ENCODE measurements at regions not wholly inside any gene's neighbourhood (a gene's known extent, or its start where the extent isn't known, plus 50 kb on each side); places are given as distances from the start of the nearest gene placed in this dataset.

DNA sequence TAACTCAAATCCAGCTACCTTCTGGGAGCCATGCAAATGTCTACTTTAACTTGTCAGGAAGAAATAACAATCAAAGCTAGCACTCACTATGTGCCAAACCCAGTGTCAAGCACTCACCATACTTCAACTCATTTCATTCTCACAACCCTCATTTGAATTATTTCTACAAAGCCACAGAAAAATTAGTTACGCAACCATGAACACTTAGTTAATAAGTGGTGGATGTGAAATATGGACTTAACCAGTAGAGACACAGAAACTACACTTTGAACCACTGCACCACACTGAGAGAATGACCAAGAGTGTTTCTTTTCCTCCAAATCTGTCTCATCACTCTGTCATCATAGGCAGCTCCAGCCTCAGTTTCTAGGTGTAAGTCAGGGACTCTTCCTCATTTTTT, 91.0 kb upstream of the MBNL1 start:
- Histone ChIP-seq H3K4ac (ENCODE audit: low read depth, low read length) (no peak overlapping the region), H3K79me1 (ENCODE audit: insufficient read depth, low read depth, low read length, poor library complexity, severe bottlenecking) (no peaks in the 10 kb centered on the region), H2BK5ac (ENCODE audit: insufficient read length, low read length) (no peak overlapping the region), H3K27me3 (ENCODE audit: insufficient read depth, low read length) (no peaks in the 10 kb centered on the region), H3K4me2 (ENCODE audit: insufficient read depth, insufficient read length, low read length) (no peak overlapping the region), H3K23me2 (ENCODE audit: insufficient read length, low read depth, low read length, poor library complexity, severe bottlenecking) (no peaks in the 10 kb centered on the region), H3T11ph (ENCODE audit: low read length) (no peak overlapping the region), H2BK20ac (ENCODE audit: low read depth, low read length, poor library complexity, severe bottlenecking) (no peak overlapping the region), H3K9ac (ENCODE audit: extremely low read depth, insufficient read length, low read length) (no peak overlapping the region), H3K14ac (ENCODE audit: insufficient read depth, low read length) (no peak overlapping the region), H2BK15ac (ENCODE audit: low read depth, low read length) (no peak overlapping the region), H4K91ac (ENCODE audit: insufficient read length, low read depth, low read length) (no peak overlapping the region), H2BK12ac (ENCODE audit: insufficient read length, low read depth, low read length) (no peak overlapping the region), H3K23ac (ENCODE audit: insufficient read length, low read depth, low read length) (no peak overlapping the region), H2AFZ (ENCODE audit: low read length) (no peak overlapping the region), H4K5ac (ENCODE audit: insufficient read length, low read depth, low read length) (no peak overlapping the region), H3K27ac (ENCODE audit: insufficient read length, low read depth, low read length) (no peak overlapping the region), H2AK5ac (ENCODE audit: insufficient read length, low read length) (no peak overlapping the region), H4K20me1 (ENCODE audit: control insufficient read depth, insufficient read depth, insufficient read length) (no peaks in the 10 kb centered on the region), H3K18ac (ENCODE audit: insufficient read length, low read depth, low read length) (no peak overlapping the region), H4K8ac (replicated peaks; ENCODE audit: insufficient read length, low read depth, low read length) (no peak overlapping the region), H2BK120ac (ENCODE audit: low read depth, low read length, poor library complexity, severe bottlenecking) (no peak overlapping the region), H3K56ac (ENCODE audit: insufficient read length, low read depth, low read length) (no peak overlapping the region), H3K79me2 (ENCODE audit: insufficient read depth, low read length) (no peaks in the 10 kb centered on the region), H3K9me3 (ENCODE audit: control insufficient read depth, low read depth, low read length) (no peaks in the 10 kb centered on the region), H3K4me1 (ENCODE audit: insufficient read depth, low read length) (no peaks in the 10 kb centered on the region)
- no peak overlapping the region for H3K4me3 Mint-ChIP-seq
- no peaks in the 10 kb centered on the region for H3K27me3 Mint-ChIP-seq (ENCODE audit: low read depth)
- no peak overlapping the region for H3K27ac Mint-ChIP-seq
- no peaks in the 10 kb centered on the region for H3K9me3 Mint-ChIP-seq
- no peaks in the 10 kb centered on the region for H3K4me1 Mint-ChIP-seq
- no peak for DNase-seq
- WGBS (ENCODE audit: extremely low coverage, insufficient read length, low lambda C conversion rate): no CpG with 5 or more reads among the region's 1 CpG
- no peaks in the 10 kb centered on the region for H3K36me3 Mint-ChIP-seq (ENCODE audit: insufficient read depth in 1 of 3, low read depth in 3 of 3)
- TF ChIP-seq, protein P1, sequence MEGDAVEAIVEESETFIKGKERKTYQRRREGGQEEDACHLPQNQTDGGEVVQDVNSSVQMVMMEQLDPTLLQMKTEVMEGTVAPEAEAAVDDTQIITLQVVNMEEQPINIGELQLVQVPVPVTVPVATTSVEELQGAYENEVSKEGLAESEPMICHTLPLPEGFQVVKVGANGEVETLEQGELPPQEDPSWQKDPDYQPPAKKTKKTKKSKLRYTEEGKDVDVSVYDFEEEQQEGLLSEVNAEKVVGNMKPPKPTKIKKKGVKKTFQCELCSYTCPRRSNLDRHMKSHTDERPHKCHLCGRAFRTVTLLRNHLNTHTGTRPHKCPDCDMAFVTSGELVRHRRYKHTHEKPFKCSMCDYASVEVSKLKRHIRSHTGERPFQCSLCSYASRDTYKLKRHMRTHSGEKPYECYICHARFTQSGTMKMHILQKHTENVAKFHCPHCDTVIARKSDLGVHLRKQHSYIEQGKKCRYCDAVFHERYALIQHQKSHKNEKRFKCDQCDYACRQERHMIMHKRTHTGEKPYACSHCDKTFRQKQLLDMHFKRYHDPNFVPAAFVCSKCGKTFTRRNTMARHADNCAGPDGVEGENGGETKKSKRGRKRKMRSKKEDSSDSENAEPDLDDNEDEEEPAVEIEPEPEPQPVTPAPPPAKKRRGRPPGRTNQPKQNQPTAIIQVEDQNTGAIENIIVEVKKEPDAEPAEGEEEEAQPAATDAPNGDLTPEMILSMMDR (conservative IDR thresholded peaks at IDR 0.05): no peak

Measured in H9 (cell line).